Suprapubic skin (tissue), 4 donors: ENCODE measurements at regions not wholly inside any gene's neighbourhood (a gene's known extent, or its start where the extent isn't known, plus 50 kb on each side); places are given as distances from the start of the nearest gene placed in this dataset.

Experiments
- POLR2A ChIP-seq, 2 donors: fragments of 450-650 bp; IDR thresholded peaks; one replicate each; pipeline ENCODE4 v1.6.1; 2017; ENCODE audit warnings: antibody characterized with exemption in 2 of 2, mild to moderate bottlenecking in 2 of 2, moderate library complexity in 2 of 2
- POLR2AphosphoS5 ChIP-seq, 3 donors: sonication (generic); formaldehyde crosslinking; IDR thresholded peaks; one replicate each; pipeline ENCODE4 v1.6.1; 2017; ENCODE audit warnings: antibody characterized with exemption in 3 of 3

DNA sequence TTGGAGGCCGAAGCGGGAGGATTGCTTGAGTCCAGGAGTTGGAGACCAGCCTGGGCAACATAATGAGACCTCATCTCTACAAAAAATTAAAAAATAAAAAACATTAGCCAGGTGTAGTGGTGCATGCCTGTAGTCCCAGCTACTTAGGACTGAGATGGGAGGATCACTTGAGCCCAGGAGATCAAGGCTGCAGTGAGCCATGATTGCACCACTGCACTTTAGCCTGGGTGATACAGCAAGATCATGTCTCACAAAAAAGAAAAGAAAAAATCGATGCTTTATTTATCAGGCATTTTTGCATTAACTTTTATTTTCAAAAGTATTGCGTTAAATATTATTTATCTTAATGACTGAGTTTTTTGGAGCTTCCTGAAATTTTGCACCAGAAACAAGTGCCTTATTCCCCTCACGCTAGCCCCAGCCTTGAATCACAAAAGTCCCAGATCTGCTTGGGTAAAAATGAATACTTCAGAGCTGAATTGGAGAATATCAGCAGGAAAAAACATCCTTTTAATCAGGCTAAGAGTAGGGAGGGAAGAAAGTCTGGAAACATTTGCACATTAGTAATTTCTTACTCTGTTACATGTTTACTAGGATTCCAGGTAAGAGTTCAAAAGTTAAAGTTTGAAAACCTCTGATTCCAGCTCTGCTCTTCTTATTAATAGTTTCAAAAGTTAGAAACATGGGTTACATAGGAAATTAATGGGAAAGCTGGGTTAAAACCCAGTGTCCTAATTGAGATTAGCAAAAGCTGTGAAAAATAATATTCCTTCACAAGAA lies 111.4 kb upstream of the FOXN2 start:
- TF ChIP-seq POLR2A (IDR thresholded peaks at IDR 0.05): no peak
- TF ChIP-seq POLR2AphosphoS5 (IDR thresholded peaks at IDR 0.05): no peak
